Peyer's patch (tissue), 4 donors: ENCODE measurements at regions not wholly inside any gene's neighbourhood (a gene's known extent, or its start where the extent isn't known, plus 50 kb on each side); places are given as distances from the start of the nearest gene placed in this dataset.

Experiments used
- DNase-seq, 3 donors: peaks; one replicate each; pipeline ENCODE4 v3.0.0-alpha.2; 2017 to 2019
- H3K27ac ChIP-seq, 4 donors: fragments of 200-600 bp; sonication (generic); one replicate each; pipeline ENCODE4 v1.5.1; 2016 to 2019
- H3K27me3 ChIP-seq, 2 donors: fragments of 200-600 bp; sonication (generic); one replicate each; pipeline ENCODE4 v1.5.1; 2019
- H3K36me3 ChIP-seq, 3 donors: fragments of 200-600 bp; sonication (generic); one replicate each; pipeline ENCODE4 v1.5.1; 2016 to 2019
- H3K4me1 ChIP-seq, 4 donors: fragments of 200-600 bp; sonication (generic); one replicate each; pipeline ENCODE4 v1.5.1; 2016 to 2019
- H3K4me3 ChIP-seq, 4 donors: fragments of 200-600 bp; sonication (generic); 1 replicate in 3 of 4; 2 replicates in 1 of 4; pipeline ENCODE4 v1.5.1; 2016 to 2019; ENCODE audit warnings: mild to moderate bottlenecking in 1 of 4
- H3K9me3 ChIP-seq, 4 donors: fragments of 200-600 bp; sonication (generic); one replicate each; pipeline ENCODE4 v1.5.1; 2016 to 2019; ENCODE audit warnings: mild to moderate bottlenecking in 1 of 4
- POLR2A ChIP-seq, 2 donors: fragments of 450-650 bp; IDR thresholded peaks; one replicate each; pipeline ENCODE4 v1.5.1; 2017; ENCODE audit warnings: antibody characterized with exemption in 2 of 2, mild to moderate bottlenecking in 2 of 2, moderate library complexity in 2 of 2
- TF ChIP-seq, protein P1 (sequence below), 6 experiments: fragments of 450-650 bp in 4 of 6; fragments of 200-600 bp in 2 of 6; sonication (generic) in 1 of 6; IDR thresholded peaks; one replicate each; pipeline ENCODE4 v1.5.1; 2017 to 2019; ENCODE audit warnings: antibody characterized with exemption in 6 of 6, mild to moderate bottlenecking in 3 of 6, moderate library complexity in 1 of 6

DNA sequence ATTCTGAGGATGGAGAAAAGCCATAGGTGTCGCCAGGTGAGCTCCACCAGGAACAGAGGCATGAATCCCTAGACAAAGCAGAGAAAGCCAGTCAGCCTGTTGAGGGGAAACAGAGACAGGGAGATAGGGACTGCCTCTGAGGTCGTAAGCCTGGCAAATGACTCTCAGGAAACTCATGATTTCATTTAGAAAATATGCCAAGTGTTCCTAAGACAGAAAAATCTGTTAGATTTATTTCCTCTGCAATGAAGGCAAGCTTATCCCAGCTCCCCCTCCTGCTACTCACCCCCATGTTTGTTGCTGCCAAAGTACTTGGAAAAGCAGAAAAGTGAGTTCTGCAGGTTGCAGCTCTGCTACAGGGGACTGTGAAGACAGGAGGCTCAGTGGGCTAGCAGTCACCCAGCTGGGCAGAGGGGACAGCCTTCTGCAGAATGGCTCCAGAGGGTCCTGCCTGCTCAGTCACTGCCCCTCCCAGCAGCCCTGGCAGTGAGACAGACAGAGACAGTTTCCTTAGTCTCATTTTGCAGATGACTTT, 184.3 kb downstream of the ADRA2A start:
- no peak for DNase-seq
- H3K9me3 ChIP-seq: no peaks in the 10 kb centered on the region
- no peaks in the 10 kb centered on the region for H3K4me1 ChIP-seq
- H3K4me3 ChIP-seq: no peak overlapping the region
- TF ChIP-seq, protein P1, sequence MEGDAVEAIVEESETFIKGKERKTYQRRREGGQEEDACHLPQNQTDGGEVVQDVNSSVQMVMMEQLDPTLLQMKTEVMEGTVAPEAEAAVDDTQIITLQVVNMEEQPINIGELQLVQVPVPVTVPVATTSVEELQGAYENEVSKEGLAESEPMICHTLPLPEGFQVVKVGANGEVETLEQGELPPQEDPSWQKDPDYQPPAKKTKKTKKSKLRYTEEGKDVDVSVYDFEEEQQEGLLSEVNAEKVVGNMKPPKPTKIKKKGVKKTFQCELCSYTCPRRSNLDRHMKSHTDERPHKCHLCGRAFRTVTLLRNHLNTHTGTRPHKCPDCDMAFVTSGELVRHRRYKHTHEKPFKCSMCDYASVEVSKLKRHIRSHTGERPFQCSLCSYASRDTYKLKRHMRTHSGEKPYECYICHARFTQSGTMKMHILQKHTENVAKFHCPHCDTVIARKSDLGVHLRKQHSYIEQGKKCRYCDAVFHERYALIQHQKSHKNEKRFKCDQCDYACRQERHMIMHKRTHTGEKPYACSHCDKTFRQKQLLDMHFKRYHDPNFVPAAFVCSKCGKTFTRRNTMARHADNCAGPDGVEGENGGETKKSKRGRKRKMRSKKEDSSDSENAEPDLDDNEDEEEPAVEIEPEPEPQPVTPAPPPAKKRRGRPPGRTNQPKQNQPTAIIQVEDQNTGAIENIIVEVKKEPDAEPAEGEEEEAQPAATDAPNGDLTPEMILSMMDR (IDR thresholded peaks at IDR 0.05): no peak
- no peak for TF ChIP-seq POLR2A (IDR thresholded peaks at IDR 0.05)
- H3K36me3 ChIP-seq: no peaks in the 10 kb centered on the region
- H3K27me3 ChIP-seq: no peaks in the 10 kb centered on the region
- H3K27ac ChIP-seq: no peak overlapping the region

DNA sequence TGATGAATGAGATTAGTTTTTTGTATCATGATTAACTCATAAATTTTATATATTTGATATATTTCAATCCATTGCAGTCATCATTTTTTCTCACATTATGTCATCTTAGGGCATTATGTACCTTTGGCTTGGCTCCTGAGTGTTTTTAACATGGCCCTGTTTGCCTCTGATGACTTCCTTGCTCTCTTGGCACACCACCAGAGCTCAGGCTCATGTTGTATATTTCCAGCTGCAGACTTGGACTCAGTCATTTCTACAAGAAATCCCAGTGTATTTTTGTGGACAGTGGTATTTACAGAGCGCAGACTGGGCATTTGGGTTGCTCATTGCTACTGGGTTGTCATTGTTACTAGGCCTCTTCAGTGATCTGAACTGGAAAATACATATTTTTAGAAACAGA, 188.5 kb downstream of the ADRA2A start:
- Histone ChIP-seq H3K4me3 (no peak overlapping the region), H3K27ac (no peak overlapping the region), H3K4me1 (no peaks in the 10 kb centered on the region), H3K27me3 (no peaks in the 10 kb centered on the region), H3K9me3 (no peaks in the 10 kb centered on the region), H3K36me3 (no peaks in the 10 kb centered on the region)
- DNase-seq: no peak
- TF ChIP-seq, protein P1 (IDR thresholded peaks at IDR 0.05): no peak
- TF ChIP-seq POLR2A (IDR thresholded peaks at IDR 0.05): no peak

DNA sequence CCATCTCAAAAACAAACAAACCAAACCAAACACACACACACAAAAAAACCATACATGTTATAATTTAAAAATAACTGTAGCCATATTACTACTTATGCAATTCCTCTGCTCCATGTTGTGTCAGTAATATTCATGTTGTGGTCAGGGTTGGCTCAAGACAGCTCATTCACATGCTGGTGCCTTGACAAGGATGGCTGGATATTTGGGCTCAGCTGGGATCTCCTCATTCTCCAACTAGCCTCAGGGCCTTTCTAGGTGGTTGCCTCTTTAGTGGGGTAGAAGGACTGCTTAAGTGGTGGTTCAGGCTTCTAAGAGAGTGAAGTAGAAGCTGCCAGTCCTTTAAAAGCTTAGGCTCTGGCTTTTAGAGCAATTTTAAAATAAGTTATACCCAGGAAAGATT, 189.3 kb downstream of the ADRA2A start:
- DNase-seq: no peak
- Histone ChIP-seq H3K27me3 (no peaks in the 10 kb centered on the region), H3K36me3 (no peaks in the 10 kb centered on the region), H3K27ac (no peak overlapping the region), H3K9me3 (no peaks in the 10 kb centered on the region), H3K4me1 (no peaks in the 10 kb centered on the region), H3K4me3 (no peak overlapping the region)
- TF ChIP-seq, protein P1 (IDR thresholded peaks at IDR 0.05): no peak
- no peak for TF ChIP-seq POLR2A (IDR thresholded peaks at IDR 0.05)

DNA sequence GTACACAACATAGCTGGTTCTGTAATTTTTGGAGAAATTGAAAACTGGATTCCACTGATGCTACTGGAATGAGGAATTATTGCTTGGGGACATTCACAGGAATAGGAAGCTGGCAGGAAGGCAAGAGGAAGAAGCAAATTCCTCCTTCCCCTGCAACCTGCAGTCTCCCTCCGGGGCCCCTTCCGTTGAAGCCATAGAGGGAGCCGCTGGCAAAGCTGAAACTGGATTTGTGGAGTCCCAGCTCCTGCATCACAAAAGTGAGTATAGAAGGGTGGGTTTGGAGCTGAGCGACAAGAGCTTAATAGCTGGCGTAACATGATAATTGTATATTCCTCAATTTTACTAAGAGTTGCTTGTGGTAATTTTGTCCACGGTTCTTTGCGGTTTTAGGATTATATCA, 190.8 kb downstream of the ADRA2A start:
- no peak overlapping the region for H3K4me3 ChIP-seq
- H3K36me3 ChIP-seq: no peaks in the 10 kb centered on the region
- no peaks in the 10 kb centered on the region for H3K4me1 ChIP-seq
- H3K27me3 ChIP-seq: no peaks in the 10 kb centered on the region
- H3K27ac ChIP-seq: no peak overlapping the region
- TF ChIP-seq POLR2A (IDR thresholded peaks at IDR 0.05): no peak
- TF ChIP-seq, protein P1 (IDR thresholded peaks at IDR 0.05): no peak
- no peaks in the 10 kb centered on the region for H3K9me3 ChIP-seq
- no peak for DNase-seq

DNA sequence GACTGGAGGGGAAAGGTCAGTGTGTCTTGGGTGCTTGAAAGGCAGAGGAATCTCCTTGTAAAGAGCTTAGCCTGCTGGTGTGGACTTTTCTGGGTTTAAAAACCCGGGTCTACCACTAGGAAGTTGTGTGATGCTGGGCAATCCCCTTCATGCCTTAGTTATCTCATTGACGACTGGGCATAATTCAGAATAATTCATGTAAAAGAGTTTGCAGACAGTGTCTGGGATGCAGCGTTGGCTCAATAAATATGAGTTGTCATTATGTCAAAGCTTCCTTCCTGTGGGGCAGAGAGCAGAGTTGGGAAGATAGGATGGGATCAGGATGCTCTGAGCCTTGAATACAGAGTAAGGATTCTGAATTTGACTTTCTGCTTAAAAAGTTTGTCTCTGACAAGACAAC, 196.4 kb downstream of the ADRA2A start:
- Histone ChIP-seq H3K9me3 (no peaks in the 10 kb centered on the region), H3K36me3 (no peaks in the 10 kb centered on the region), H3K4me3 (no peak overlapping the region), H3K27me3 (no peaks in the 10 kb centered on the region), H3K27ac (no peak overlapping the region), H3K4me1 (no peaks in the 10 kb centered on the region)
- TF ChIP-seq POLR2A (IDR thresholded peaks at IDR 0.05): no peak
- TF ChIP-seq, protein P1 (IDR thresholded peaks at IDR 0.05): no peak
- DNase-seq: no peak

DNA sequence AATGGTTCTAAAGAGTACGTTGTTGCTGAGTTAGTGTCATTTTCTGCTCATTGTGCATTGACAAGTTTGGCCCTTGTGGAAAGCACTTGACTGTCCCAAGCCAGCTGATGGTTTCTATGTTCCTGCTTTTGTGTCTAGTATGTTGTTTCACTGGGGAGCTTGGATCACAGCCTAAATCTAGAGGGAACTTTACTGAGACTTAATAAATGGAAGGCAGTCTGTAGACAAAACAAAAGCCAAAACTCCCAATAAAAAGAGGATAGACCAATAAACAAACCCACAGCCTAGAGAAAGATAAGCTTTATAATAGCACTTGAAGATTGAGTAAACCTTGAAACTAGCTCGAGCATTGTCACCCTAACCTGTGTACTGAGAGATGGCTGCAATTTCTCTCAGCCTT, 196.8 kb downstream of the ADRA2A start:
- Histone ChIP-seq H3K27ac (no peak overlapping the region), H3K4me1 (no peaks in the 10 kb centered on the region), H3K9me3 (no peaks in the 10 kb centered on the region), H3K27me3 (no peaks in the 10 kb centered on the region), H3K4me3 (no peak overlapping the region), H3K36me3 (no peaks in the 10 kb centered on the region)
- DNase-seq: no peak
- TF ChIP-seq POLR2A (IDR thresholded peaks at IDR 0.05): no peak
- TF ChIP-seq, protein P1 (IDR thresholded peaks at IDR 0.05): no peak
